Prostate gland (tissue), 2 donors: ENCODE measurements at regions not wholly inside any gene's neighbourhood (a gene's known extent, or its start where the extent isn't known, plus 50 kb on each side); places are given as distances from the start of the nearest gene placed in this dataset.

ENCODE experiments used
- DNase-seq: peaks from one replicate; pipeline ENCODE4 v3.0.0-alpha.2; 2019; ENCODE audit warnings: low spot score
- H3K27ac ChIP-seq, 2 donors: fragments of 200-600 bp; sonication (generic); 2 replicates each; pipeline ENCODE4 v1.5.1; 2017 to 2019
- H3K27me3 ChIP-seq: fragments of 200-600 bp; sonication (generic); replicated peaks from 2 replicates; pipeline ENCODE4 v1.5.1; 2019; ENCODE audit not compliant: insufficient read depth
- H3K36me3 ChIP-seq, 2 donors: fragments of 200-600 bp; sonication (generic); 1 replicate in 1 of 2; 2 replicates in 1 of 2; pipeline versions ENCODE4 v1.5.1 to v1.8.1; 2017 to 2019
- H3K4me1 ChIP-seq: fragments of 200-600 bp; sonication (generic); replicated peaks from 2 replicates; pipeline ENCODE4 v1.5.1; 2019
- H3K4me3 ChIP-seq, 2 donors: fragments of 200-600 bp; sonication (generic); 2 replicates each; pipeline ENCODE4 v1.5.1; 2017 to 2019
- H3K9me3 ChIP-seq: fragments of 200-600 bp; sonication (generic); 2 replicates; pipeline ENCODE4 v1.5.1; 2017
- CTCF ChIP-seq, 4 experiments: fragments of 200-600 bp in 2 of 4; fragments of 450-650 bp in 2 of 4; sonication (generic) in 2 of 4; IDR thresholded peaks; 1 replicate in 3 of 4; 2 replicates in 1 of 4; pipeline ENCODE4 v1.5.1; 2016 to 2019; ENCODE audit warnings: antibody characterized with exemption in 4 of 4, mild to moderate bottlenecking in 2 of 4, moderate library complexity in 2 of 4
- POLR2A ChIP-seq: fragments of 450-650 bp; IDR thresholded peaks from one replicate; pipeline ENCODE4 v1.6.1; 2016; ENCODE audit warnings: antibody characterized with exemption, mild to moderate bottlenecking
- POLR2AphosphoS5 ChIP-seq: sonication (generic); formaldehyde crosslinking; IDR thresholded peaks from one replicate; pipeline ENCODE4 v1.6.1; 2017; ENCODE audit warnings: antibody characterized with exemption
- WGBS: methylation state at CpG from one replicate; pipeline ENCODE4 v1.1.5; 2018; 5-methylcytosine and 5-hydroxymethylcytosine counted together
- intact Hi-C: fragments of 100-400 bp; cut with DNase I; formaldehyde crosslinking; loops from one replicate; pipeline ENCODE4 v1.14.2; 2022

DNA sequence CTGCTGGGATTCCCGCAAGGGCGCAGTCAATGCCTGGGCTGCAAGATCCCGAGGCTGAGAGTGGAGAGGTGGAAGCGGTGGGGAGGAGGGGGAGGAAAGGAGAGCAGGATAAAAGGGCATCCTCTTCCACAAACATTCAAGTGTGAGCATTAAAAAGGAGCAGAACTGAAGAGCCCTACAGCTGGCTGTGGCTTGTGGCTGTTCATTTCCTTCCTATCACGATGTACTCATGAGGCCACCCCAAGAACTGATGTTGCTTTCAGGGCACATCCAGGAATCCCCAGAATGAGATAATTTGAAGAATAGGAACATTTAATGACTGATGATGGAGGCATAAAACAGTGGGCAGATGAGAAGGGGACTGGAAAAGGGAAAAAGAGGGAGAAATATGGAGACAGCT lies 230.8 kb upstream of the SMIM21 start:
- no peaks in the 10 kb centered on the region for H3K27me3 ChIP-seq
- no peaks in the 10 kb centered on the region for H3K36me3 ChIP-seq
- intact Hi-C loops = no loop called here
- no peak for DNase-seq
- H3K4me1 ChIP-seq = no peaks in the 10 kb centered on the region
- H3K4me3 ChIP-seq = no peak overlapping the region
- WGBS = 65% methylated on average over 5 of the region's 5 CpGs
- H3K27ac ChIP-seq = no peak overlapping the region
- no peaks in the 10 kb centered on the region for H3K9me3 ChIP-seq
- TF ChIP-seq POLR2AphosphoS5 (no peak), CTCF (IDR thresholded peaks at IDR 0.05) (no peak), POLR2A (no peak)

DNA sequence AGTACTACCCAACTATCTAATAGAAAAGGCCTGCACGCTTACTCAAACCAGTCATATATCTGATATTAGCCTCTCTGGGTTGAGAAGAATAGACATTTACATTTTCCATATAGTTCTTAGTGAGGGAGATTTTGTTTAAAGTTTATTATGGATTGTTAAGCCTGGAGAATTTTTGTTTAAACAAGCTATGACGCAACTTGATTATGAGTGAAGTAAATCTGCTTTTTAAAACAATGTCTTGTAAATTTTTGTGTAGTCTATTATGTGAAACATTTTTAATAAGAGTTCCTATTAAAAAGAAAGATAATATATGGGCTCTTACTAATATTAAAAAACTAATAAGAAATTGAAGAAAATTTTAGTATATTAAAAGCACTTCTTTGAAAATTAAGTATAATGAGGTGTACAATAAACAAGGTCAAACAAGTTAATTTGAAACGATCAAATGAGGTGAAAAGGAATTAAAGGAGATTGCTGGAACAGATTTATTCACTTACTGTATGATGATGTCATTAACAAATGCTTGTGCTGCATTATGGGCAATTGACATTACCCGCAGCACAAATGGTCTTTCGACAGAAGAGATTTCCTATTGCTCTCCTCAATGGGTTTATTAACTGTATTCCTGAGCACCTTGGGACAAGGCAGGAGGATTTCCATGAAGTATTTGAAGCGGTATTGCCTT lies 229.2 kb upstream of the SMIM21 start:
- WGBS = 87% methylated on average over 6 of the region's 6 CpGs
- H3K4me3 ChIP-seq = no peak overlapping the region
- H3K36me3 ChIP-seq = no peaks in the 10 kb centered on the region
- no peaks in the 10 kb centered on the region for H3K4me1 ChIP-seq
- H3K27ac ChIP-seq = no peak overlapping the region
- intact Hi-C loops = no loop called here
- DNase-seq = no peak
- no peak for TF ChIP-seq CTCF (IDR thresholded peaks at IDR 0.05)
- no peak for TF ChIP-seq POLR2A
- TF ChIP-seq POLR2AphosphoS5 = no peak
- H3K27me3 ChIP-seq = no peaks in the 10 kb centered on the region
- H3K9me3 ChIP-seq = no peaks in the 10 kb centered on the region

- WGBS = 79% methylated on average over 7 of the region's 7 CpGs
- Histone ChIP-seq H3K27me3 (no peaks in the 10 kb centered on the region), H3K27ac (no peak overlapping the region), H3K36me3 (no peaks in the 10 kb centered on the region), H3K4me3 (no peak overlapping the region), H3K9me3 (no peaks in the 10 kb centered on the region), H3K4me1 (no peaks in the 10 kb centered on the region)
- TF ChIP-seq POLR2A = no peak
- no peak for TF ChIP-seq CTCF (IDR thresholded peaks at IDR 0.05)
- TF ChIP-seq POLR2AphosphoS5 = no peak
- DNase-seq = no peak
- intact Hi-C loops = no loop called here
These were observed 228.5 kb upstream of the SMIM21 start for GRCh38 chr18:75656035-75656434.

DNA sequence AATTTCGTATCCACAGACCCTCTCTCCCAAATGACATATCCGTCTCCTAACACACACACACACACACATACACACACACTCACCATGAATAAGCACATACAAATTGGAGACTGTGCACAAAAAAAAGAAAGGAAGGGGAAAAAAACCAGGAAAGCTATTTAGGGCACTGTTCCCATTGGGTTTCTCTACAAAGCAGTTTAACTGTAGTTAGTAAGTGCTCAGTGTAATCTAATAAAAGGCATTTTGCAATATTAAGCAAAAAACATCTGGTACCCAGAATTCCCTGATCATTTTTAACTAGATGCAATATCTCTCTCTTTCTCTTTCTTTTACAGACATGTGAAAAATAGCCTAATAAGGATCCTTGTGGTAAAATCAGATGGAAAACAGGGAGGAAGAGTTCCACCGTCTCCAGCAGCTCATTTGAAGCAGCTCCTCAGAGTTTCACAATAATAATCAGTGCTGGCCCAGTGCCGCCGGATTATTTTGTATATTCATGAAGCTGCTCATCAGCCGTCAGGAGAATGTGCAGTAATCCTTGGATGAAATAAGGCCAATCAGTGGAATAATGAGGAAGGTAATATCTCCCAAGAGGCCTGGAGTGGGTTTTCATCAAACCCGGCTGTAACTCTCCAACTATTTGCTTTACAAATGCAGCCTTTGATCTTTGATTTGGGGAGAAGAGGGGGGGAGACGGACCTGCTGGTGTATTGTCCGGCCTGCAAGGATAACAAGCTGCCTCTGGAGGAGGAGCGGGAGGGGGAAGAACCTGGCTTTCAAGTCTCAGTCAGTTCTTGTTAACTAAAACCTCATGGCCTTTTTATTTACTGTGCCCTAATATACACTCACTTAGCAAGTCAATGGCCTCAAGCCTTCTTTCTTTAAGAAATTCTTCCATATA lies 227.6 kb upstream of the SMIM21 start:
- no peak for TF ChIP-seq POLR2AphosphoS5
- TF ChIP-seq POLR2A = no peak
- TF ChIP-seq CTCF (IDR thresholded peaks at IDR 0.05) = no peak
- no peaks in the 10 kb centered on the region for H3K9me3 ChIP-seq
- 32% methylated on average over 10 of the region's 10 CpGs for WGBS
- H3K4me3 ChIP-seq = no peak overlapping the region
- no peaks in the 10 kb centered on the region for H3K27me3 ChIP-seq
- no peaks in the 10 kb centered on the region for H3K4me1 ChIP-seq
- no peak for DNase-seq
- H3K27ac ChIP-seq = no peak overlapping the region
- H3K36me3 ChIP-seq = no peaks in the 10 kb centered on the region
- intact Hi-C loops = no loop called here

GRCh38 chr18:75654386-75654785 lies 226.9 kb upstream of the SMIM21 start:
- Histone ChIP-seq H3K36me3 (no peaks in the 10 kb centered on the region), H3K27me3 (no peaks in the 10 kb centered on the region), H3K4me1 (no peaks in the 10 kb centered on the region), H3K27ac (no peak overlapping the region), H3K4me3 (no peak overlapping the region), H3K9me3 (no peaks in the 10 kb centered on the region)
- WGBS = 87% methylated on average over 6 of the region's 6 CpGs
- intact Hi-C loops = no loop called here
- no peak for DNase-seq
- no peak for TF ChIP-seq CTCF (IDR thresholded peaks at IDR 0.05)
- TF ChIP-seq POLR2AphosphoS5 = no peak
- no peak for TF ChIP-seq POLR2A
